ENCODE measurements at regions not wholly inside any gene's neighbourhood (a gene's known extent, or its start where the extent isn't known, plus 50 kb on each side); places are given as distances from the start of the nearest gene placed in this dataset.

- DNase-seq (ENCODE audit: low spot score in 2 of 2): no peak
- TF ChIP-seq CTCF (IDR thresholded peaks at IDR 0.05) (no peak), POLR2A (IDR thresholded peaks at IDR 0.05) (no peak)
- intact Hi-C loops (cut with DNase I; ENCODE audit: low total_unique reads): no loop called here
- no peak overlapping the region for H3K4me3 ChIP-seq (ENCODE audit: low read depth, poor library complexity, severe bottlenecking)
Measured at GRCh38 chr5:125496393-125496792, 750.0 kb upstream of the ZNF608 start.

GRCh38 chr5:125497651-125498050, 751.2 kb upstream of the ZNF608 start:
- WGBS, 2 donors: 55 to 56% methylated on average over 2 of the region's 2 CpGs
- H3K4me3 ChIP-seq (ENCODE audit: low read depth, poor library complexity, severe bottlenecking): no peak overlapping the region
- DNase-seq (ENCODE audit: low spot score in 2 of 2): no peak
- TF ChIP-seq POLR2A (IDR thresholded peaks at IDR 0.05): no peak
- no peak for TF ChIP-seq CTCF (IDR thresholded peaks at IDR 0.05)
- intact Hi-C loops (cut with DNase I; ENCODE audit: low total_unique reads): no loop called here

GRCh38 chr5:125499636-125500332, 753.3 kb upstream of the ZNF608 start:
- intact Hi-C loops (cut with DNase I; ENCODE audit: low total_unique reads): no loop called here
- H3K4me3 ChIP-seq (ENCODE audit: low read depth, poor library complexity, severe bottlenecking): no peak overlapping the region
- TF ChIP-seq CTCF (IDR thresholded peaks at IDR 0.05) (no peak), POLR2A (IDR thresholded peaks at IDR 0.05) (no peak)
- WGBS, 2 donors: 54 to 57% methylated on average over 2 of the region's 2 CpGs
- no peak for DNase-seq (ENCODE audit: low spot score in 2 of 2)

GRCh38 chr5:125501396-125501795, 755.0 kb upstream of the ZNF608 start:
- intact Hi-C loops (cut with DNase I; ENCODE audit: low total_unique reads): no loop called here
- WGBS, 2 donors: 48 to 52% methylated on average over 2 of the region's 2 CpGs
- H3K4me3 ChIP-seq (ENCODE audit: low read depth, poor library complexity, severe bottlenecking): no peak overlapping the region
- TF ChIP-seq POLR2A (IDR thresholded peaks at IDR 0.05): no peak
- TF ChIP-seq CTCF (IDR thresholded peaks at IDR 0.05): no peak
- DNase-seq (ENCODE audit: low spot score in 2 of 2): no peak

GRCh38 chr5:125503946-125504345, 757.5 kb upstream of the ZNF608 start:
- no peak for TF ChIP-seq CTCF (IDR thresholded peaks at IDR 0.05)
- H3K4me3 ChIP-seq (ENCODE audit: low read depth, poor library complexity, severe bottlenecking): no peak overlapping the region
- WGBS, 2 donors: 73 to 90% methylated on average over 5 of the region's 5 CpGs
- intact Hi-C loops (cut with DNase I; ENCODE audit: low total_unique reads): no loop called here
- no peak for DNase-seq (ENCODE audit: low spot score in 2 of 2)

GRCh38 chr5:125505115-125505514, 758.7 kb upstream of the ZNF608 start:
- DNase-seq (ENCODE audit: low spot score in 2 of 2): no peak
- intact Hi-C loops (cut with DNase I; ENCODE audit: low total_unique reads): no loop called here
- TF ChIP-seq POLR2A (IDR thresholded peaks at IDR 0.05): no peak
- no peak for TF ChIP-seq CTCF (IDR thresholded peaks at IDR 0.05)
- WGBS, 2 donors: 75 to 98% methylated on average over 3 of the region's 3 CpGs
- H3K4me3 ChIP-seq (ENCODE audit: low read depth, poor library complexity, severe bottlenecking): no peak overlapping the region

Data from lower leg skin (tissue), 4 donors.